ENCODE measurements at regions not wholly inside any gene's neighbourhood (a gene's known extent, or its start where the extent isn't known, plus 50 kb on each side); places are given as distances from the start of the nearest gene placed in this dataset.

GRCh38 chr4:45350438-45350837, 624.1 kb upstream of the GNPDA2 start:
- TF ChIP-seq GATA2 (IDR thresholded peaks at IDR 0.05; ENCODE audit: insufficient read depth, insufficient read length, low read depth, low read length), result no peak
- TF ChIP-seq POLR2AphosphoS5 (IDR thresholded peaks at IDR 0.05; ENCODE audit: insufficient read depth, low read depth, low read length), result no peak
- no peak for TF ChIP-seq MYC (IDR thresholded peaks at IDR 0.05; ENCODE audit: low read depth, low read length)
- TF ChIP-seq MAX (IDR thresholded peaks at IDR 0.05; ENCODE audit: insufficient read depth, insufficient read length), result no peak
- TF ChIP-seq CTCF (IDR thresholded peaks at IDR 0.05; ENCODE audit: extremely low read depth in 1 of 2, insufficient read depth in 1 of 2, low read depth in 1 of 2, low read length in 2 of 2), result no peak
- TF ChIP-seq EZH2 (IDR thresholded peaks at IDR 0.05; ENCODE audit: borderline replicate concordance, low read depth, low read length, severe bottlenecking), result no peak
- TF ChIP-seq JUN (IDR thresholded peaks at IDR 0.05; ENCODE audit: borderline replicate concordance, insufficient read depth, insufficient read length, low read depth), result no peak
- TF ChIP-seq FOS (IDR thresholded peaks at IDR 0.05; ENCODE audit: borderline replicate concordance, insufficient read depth, low read length), result no peak
- TF ChIP-seq POLR2A (IDR thresholded peaks at IDR 0.05; ENCODE audit: low read depth, low read length), result no peak
- H2AFZ ChIP-seq (ENCODE audit: low read depth, low read length), result no peak overlapping the region
- no peaks in the 10 kb centered on the region for H3K79me2 ChIP-seq (ENCODE audit: control insufficient read depth, insufficient read depth, low read length)
- peaks cover 1% of the 10 kb centered on the region for H3K9me3 ChIP-seq (replicated peaks; ENCODE audit: control insufficient read depth, insufficient read depth, low read length)
- ChIA-PET POLR2A (no interaction called here), CTCF (no interaction called here)
- H3K27me3 ChIP-seq (ENCODE audit: control insufficient read depth in 2 of 2, insufficient read depth in 2 of 2, low read length in 2 of 2), result no peaks in the 10 kb centered on the region
- H3K36me3 ChIP-seq (ENCODE audit: control insufficient read depth in 2 of 2, extremely low read depth in 1 of 2, insufficient read depth in 2 of 2, low read length in 2 of 2), result no peaks in the 10 kb centered on the region
- no TSS peak for BruUV-seq (replicated peaks)
- no peak overlapping the region for H3K27ac ChIP-seq (ENCODE audit: insufficient read depth, low read depth, low read length)
- H4K20me1 ChIP-seq (replicated peaks; ENCODE audit: control insufficient read depth, extremely low read depth, insufficient read depth, low read length), result no peaks in the 10 kb centered on the region
- intact Hi-C loops (cut with micrococcal nuclease) (no loop called here), dilution Hi-C loops (cut with MboI; ENCODE audit: extremely low pct_ligation_motif_present, low sequenced_read_pairs) (no loop called here)
- no peaks in the 10 kb centered on the region for H3K9me1 ChIP-seq (replicated peaks; ENCODE audit: control insufficient read depth, extremely low read depth, insufficient read depth, low read length)
- H3K4me3 ChIP-seq (replicated peaks in 1 of 3; ENCODE audit: insufficient read depth in 1 of 3, low read depth in 1 of 3, low read length in 3 of 3), result no peak overlapping the region
- H3K9ac ChIP-seq (replicated peaks; ENCODE audit: extremely low read depth, insufficient read depth, low read length), result no peak overlapping the region
- no peak overlapping the region for H3K4me2 ChIP-seq (ENCODE audit: insufficient read depth, low read length)
- no peaks in the 10 kb centered on the region for H3K4me1 ChIP-seq (ENCODE audit: control insufficient read depth, extremely low read depth, insufficient read depth, low read length)
- DNase-seq (ENCODE audit: low read depth, low spot score) (no peak), FAIRE-seq (no peak)

Data from endothelial cell of umbilical vein (primary cell).